ENCODE measurements at regions not wholly inside any gene's neighbourhood (a gene's known extent, or its start where the extent isn't known, plus 50 kb on each side); places are given as distances from the start of the nearest gene placed in this dataset.

- DNase-seq = no peak
Measured at GRCh38 chr4:134465417-134465816, 263.8 kb upstream of the PABPC4L start.

- DNase-seq = no peak
Measured at GRCh38 chr4:134463771-134464170, 262.2 kb upstream of the PABPC4L start.

- no peak for DNase-seq
Measured at GRCh38 chr4:134426821-134427220, 225.2 kb upstream of the PABPC4L start.

GRCh38 chr4:134425756-134426155 is 224.2 kb upstream of the PABPC4L start:
- no peak for DNase-seq

- DNase-seq = no peak
Measured at GRCh38 chr4:134422776-134423175, 221.2 kb upstream of the PABPC4L start.

- no peak for DNase-seq
Measured at GRCh38 chr4:134421734-134422133, 220.1 kb upstream of the PABPC4L start.

- no peak for DNase-seq
Measured at GRCh38 chr4:134408897-134409296, 207.3 kb upstream of the PABPC4L start.

GRCh38 chr4:134401798-134402197 is 200.2 kb upstream of the PABPC4L start:
- no peak for DNase-seq

- no peak for DNase-seq
Measured at GRCh38 chr4:134393592-134393991, 192.0 kb upstream of the PABPC4L start.

- DNase-seq = no peak
Measured at GRCh38 chr4:134390319-134390718, 188.7 kb upstream of the PABPC4L start.

GRCh38 chr4:134388351-134388750 is 186.8 kb upstream of the PABPC4L start:
- no peak for DNase-seq

GRCh38 chr4:134382478-134383227 is 181.1 kb upstream of the PABPC4L start:
- DNase-seq = no peak

- no peak for DNase-seq
Measured at GRCh38 chr4:134375775-134376174, 174.2 kb upstream of the PABPC4L start.

GRCh38 chr4:134365852-134366251 is 164.3 kb upstream of the PABPC4L start:
- DNase-seq = no peak

GRCh38 chr4:134364928-134365327 is 163.3 kb upstream of the PABPC4L start:
- no peak for DNase-seq

- DNase-seq = no peak
Measured at GRCh38 chr4:134345244-134345643, 143.7 kb upstream of the PABPC4L start.

- DNase-seq = no peak
Measured at GRCh38 chr4:134343656-134344055, 142.1 kb upstream of the PABPC4L start.

- no peak for DNase-seq
Measured at GRCh38 chr4:134343081-134343480, 141.5 kb upstream of the PABPC4L start.

GRCh38 chr4:134337574-134337973 is 136.0 kb upstream of the PABPC4L start:
- DNase-seq = no peak

- DNase-seq = no peak
Measured at GRCh38 chr4:134328741-134329140, 127.2 kb upstream of the PABPC4L start.

- DNase-seq = no peak
Measured at GRCh38 chr4:134327274-134328122, 125.9 kb upstream of the PABPC4L start.

- DNase-seq = no peak
Measured at GRCh38 chr4:134326866-134327265, 125.3 kb upstream of the PABPC4L start.

GRCh38 chr4:134324179-134324578 is 122.6 kb upstream of the PABPC4L start:
- no peak for DNase-seq

GRCh38 chr4:134320048-134320447 is 118.5 kb upstream of the PABPC4L start:
- DNase-seq = no peak
